GM12874 (cell line): ENCODE measurements at regions not wholly inside any gene's neighbourhood (a gene's known extent, or its start where the extent isn't known, plus 50 kb on each side); places are given as distances from the start of the nearest gene placed in this dataset.

ENCODE experiments used
- TF ChIP-seq, protein P1 (sequence below): IDR thresholded peaks from 2 replicates; pipeline ENCODE4 v1.5.1; 2011; ENCODE audit warnings: low read depth, mild to moderate bottlenecking, control low read depth, low read length, moderate library complexity; ENCODE audit not compliant: insufficient read depth

DNA sequence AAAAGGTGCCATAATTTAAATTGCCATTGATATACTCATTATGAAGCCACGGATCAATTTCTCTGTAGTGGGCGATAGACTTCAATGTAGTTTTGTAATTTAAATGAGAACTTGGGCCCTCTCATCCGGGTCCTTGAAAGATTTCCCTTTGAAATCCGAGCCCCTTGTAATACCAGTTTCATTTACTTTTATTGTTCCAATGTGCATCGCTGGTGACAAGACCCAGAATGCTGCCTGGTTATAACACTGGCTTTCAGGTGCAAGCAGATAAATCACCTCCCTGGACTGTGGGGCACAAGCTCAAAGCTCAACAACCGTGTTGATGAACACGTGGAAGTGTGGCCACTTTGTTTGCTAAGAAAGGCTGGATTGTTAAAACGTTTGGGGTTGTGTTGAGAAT lies 68.9 kb upstream of the FZD10 start:
- TF ChIP-seq, protein P1, sequence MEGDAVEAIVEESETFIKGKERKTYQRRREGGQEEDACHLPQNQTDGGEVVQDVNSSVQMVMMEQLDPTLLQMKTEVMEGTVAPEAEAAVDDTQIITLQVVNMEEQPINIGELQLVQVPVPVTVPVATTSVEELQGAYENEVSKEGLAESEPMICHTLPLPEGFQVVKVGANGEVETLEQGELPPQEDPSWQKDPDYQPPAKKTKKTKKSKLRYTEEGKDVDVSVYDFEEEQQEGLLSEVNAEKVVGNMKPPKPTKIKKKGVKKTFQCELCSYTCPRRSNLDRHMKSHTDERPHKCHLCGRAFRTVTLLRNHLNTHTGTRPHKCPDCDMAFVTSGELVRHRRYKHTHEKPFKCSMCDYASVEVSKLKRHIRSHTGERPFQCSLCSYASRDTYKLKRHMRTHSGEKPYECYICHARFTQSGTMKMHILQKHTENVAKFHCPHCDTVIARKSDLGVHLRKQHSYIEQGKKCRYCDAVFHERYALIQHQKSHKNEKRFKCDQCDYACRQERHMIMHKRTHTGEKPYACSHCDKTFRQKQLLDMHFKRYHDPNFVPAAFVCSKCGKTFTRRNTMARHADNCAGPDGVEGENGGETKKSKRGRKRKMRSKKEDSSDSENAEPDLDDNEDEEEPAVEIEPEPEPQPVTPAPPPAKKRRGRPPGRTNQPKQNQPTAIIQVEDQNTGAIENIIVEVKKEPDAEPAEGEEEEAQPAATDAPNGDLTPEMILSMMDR = no peak

DNA sequence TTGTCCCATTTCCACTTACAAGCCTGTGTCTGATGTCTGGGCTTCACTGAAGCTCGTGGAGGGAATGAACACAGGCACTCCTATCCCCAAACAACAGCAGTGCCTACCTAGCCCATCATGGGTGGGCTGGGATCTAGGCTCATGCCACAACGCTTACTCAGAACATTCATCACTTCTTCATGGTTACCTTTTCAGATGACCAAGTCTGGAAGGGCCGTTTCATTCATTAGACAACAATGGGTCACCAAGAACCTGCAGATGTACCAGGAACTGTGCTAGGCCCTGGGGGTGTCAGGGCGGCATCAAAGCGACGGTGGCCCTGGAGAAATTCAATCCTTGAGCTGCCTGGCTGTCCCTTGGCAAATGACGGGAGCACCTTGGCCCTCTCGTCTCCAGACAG lies 64.9 kb upstream of the FZD10 start:
- TF ChIP-seq, protein P1 = no peak

DNA sequence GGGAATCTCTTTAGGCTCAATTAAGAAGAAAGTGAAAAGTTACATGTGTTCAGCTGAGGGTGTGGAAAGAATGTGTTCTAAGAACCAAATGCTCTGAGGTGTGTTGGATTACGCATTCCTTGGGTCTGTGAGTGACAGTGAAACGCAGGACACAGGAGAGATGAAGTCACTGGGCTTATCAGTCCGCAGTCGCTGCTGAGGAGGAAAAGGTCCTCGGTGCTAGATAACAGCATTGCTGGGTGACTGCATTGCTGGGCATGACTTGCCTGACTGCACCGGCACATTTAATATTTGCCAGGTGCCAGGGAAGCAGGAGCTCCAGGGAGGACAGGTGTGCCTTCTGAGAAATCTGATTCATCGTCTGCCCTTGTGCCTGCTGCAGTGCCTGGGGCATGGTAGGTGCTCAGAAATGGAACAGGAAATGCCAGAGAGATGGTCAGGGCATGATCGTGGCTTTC lies 64.4 kb upstream of the FZD10 start:
- TF ChIP-seq, protein P1 = no peak

GRCh38 chr12:130098301-130099005 lies 63.8 kb upstream of the FZD10 start:
- TF ChIP-seq, protein P1 = no peak

DNA sequence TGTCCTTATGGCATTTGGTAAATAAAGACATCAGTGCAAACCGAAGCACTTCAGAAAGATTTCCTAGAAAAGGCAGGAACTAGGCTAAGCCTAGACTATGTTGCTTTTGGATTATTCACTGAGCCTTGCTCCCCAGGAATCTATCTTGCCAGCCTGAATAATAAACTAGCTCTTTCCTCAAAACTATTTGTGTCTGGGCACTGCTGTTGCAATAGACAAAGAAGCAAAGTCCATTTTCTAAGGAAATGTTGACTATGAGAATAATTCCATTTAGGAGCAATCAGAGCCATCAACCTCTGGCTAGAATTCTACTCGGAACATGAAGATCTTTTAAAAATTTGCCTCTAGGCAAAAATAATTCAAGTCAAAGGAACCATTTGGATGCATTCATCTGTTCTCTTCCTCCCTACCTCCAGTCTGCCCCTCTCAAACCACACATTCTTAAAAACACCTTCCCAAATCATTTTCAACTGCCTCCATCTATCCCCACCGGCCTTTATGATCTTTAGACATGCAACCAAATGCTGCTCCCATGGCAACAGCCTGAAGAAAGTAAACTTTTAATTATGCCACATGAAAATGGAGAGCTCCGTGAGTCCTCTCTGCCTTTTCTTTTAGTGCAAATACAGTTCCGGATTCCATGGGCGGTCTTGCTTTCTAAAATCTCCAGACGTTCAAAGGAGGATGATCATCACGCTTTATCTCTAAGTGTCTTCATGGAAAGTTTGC lies 61.5 kb upstream of the FZD10 start:
- TF ChIP-seq, protein P1 = no peak

DNA sequence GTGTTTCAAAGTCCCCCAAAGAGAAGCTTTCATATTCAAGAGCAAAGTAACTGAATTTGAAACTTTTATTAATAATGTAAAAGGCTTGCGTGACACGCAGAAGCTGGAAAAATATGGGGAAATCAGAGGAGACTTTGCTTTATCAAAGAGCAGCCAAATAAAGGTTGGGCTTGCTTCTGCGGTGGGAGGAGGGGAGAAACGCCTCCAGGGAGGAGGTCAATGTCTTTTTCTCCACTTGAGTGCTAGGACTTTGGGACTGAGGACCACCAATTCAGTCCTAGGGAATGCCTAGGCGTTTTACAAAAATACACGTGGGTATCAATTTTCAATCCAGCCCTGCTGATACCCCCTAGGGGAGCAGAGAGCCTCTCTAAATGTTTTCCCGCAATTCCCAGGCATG lies 60.9 kb upstream of the FZD10 start:
- TF ChIP-seq, protein P1 = no peak

- TF ChIP-seq, protein P1 = no peak
Observed at GRCh38 chr12:130102266-130102665, 60.0 kb upstream of the FZD10 start.
